GM23338 (cell line): ENCODE measurements at regions not wholly inside any gene's neighbourhood (a gene's known extent, or its start where the extent isn't known, plus 50 kb on each side); places are given as distances from the start of the nearest gene placed in this dataset.

Experiments used
- ATAC-seq: fragments of 200-7000 bp; cut with Tn5 transposase; 3 replicates; pipeline ENCODE4 v1.9.1; 2020
- DNase-seq: peaks from one replicate; pipeline ENCODE4 v3.0.0-alpha.2; 2015; ENCODE audit warnings: low spot score
- H2AFZ ChIP-seq: fragments of 200-600 bp; sonication (generic); 2 replicates; pipeline ENCODE4 v1.8.0; 2016; ENCODE audit warnings: antibody characterized with exemption, mild to moderate bottlenecking, moderate library complexity
- H3F3A ChIP-seq: fragments of 200-600 bp; sonication (generic); replicated peaks from 2 replicates; pipeline ENCODE4 v1.8.0; 2017; ENCODE audit warnings: antibody characterized with exemption, mixed run types, low read depth
- H3K27ac ChIP-seq: fragments of 200-600 bp; sonication (generic); 2 replicates; pipeline ENCODE4 v1.6.1; 2016; ENCODE audit warnings: low read depth
- H3K27me3 ChIP-seq: fragments of 200-600 bp; sonication (generic); 2 replicates; pipeline ENCODE4 v1.8.0; 2016; ENCODE audit warnings: mild to moderate bottlenecking, mixed run types, moderate library complexity; ENCODE audit not compliant: insufficient read depth
- H3K36me3 ChIP-seq: fragments of 200-600 bp; sonication (generic); 2 replicates; pipeline ENCODE4 v1.8.0; 2016; ENCODE audit warnings: mild to moderate bottlenecking; ENCODE audit not compliant: insufficient read depth
- H3K4me1 ChIP-seq: fragments of 200-600 bp; sonication (generic); 2 replicates; pipeline ENCODE4 v1.8.0; 2016; ENCODE audit warnings: mild to moderate bottlenecking, moderate library complexity; ENCODE audit not compliant: insufficient read depth
- H3K4me2 ChIP-seq: fragments of 200-600 bp; sonication (generic); 2 replicates; pipeline ENCODE4 v1.7.1; 2017; ENCODE audit warnings: mixed run types
- H3K4me3 ChIP-seq: fragments of 200-600 bp; sonication (generic); 2 replicates; pipeline ENCODE4 v1.6.1; 2016; ENCODE audit warnings: mixed run types
- H3K79me2 ChIP-seq: fragments of 200-600 bp; sonication (generic); replicated peaks from 2 replicates; pipeline ENCODE4 v1.8.0; 2017; ENCODE audit warnings: mild to moderate bottlenecking; ENCODE audit not compliant: insufficient read depth
- H3K9me2 ChIP-seq: fragments of 200-600 bp; sonication (generic); 2 replicates; pipeline ENCODE4 v1.8.0; 2017; ENCODE audit not compliant: insufficient read depth
- H4K20me1 ChIP-seq: fragments of 200-600 bp; sonication (generic); replicated peaks from 2 replicates; pipeline ENCODE4 v1.8.0; 2017; ENCODE audit warnings: mild to moderate bottlenecking; ENCODE audit not compliant: insufficient read depth
- H3K27ac Mint-ChIP-seq: 2 replicates; pipeline ENCODE4 v1.8.0; 2020; ENCODE audit warnings: inconsistent platforms, mild to moderate bottlenecking, moderate library complexity, mixed read lengths
- H3K27me3 Mint-ChIP-seq: 3 replicates; pipeline ENCODE4 v1.8.0; 2022; ENCODE audit warnings: low read depth, mild to moderate bottlenecking, moderate library complexity, mixed read lengths, inconsistent platforms; ENCODE audit not compliant: insufficient read depth, poor library complexity
- H3K36me3 Mint-ChIP-seq: 3 replicates; pipeline ENCODE4 v1.8.0; 2021; ENCODE audit warnings: low read depth, mild to moderate bottlenecking, inconsistent platforms, moderate library complexity, mixed read lengths
- H3K4me1 Mint-ChIP-seq: 3 replicates; pipeline ENCODE4 v1.8.0; 2020; ENCODE audit warnings: mild to moderate bottlenecking, inconsistent platforms, mixed read lengths
- H3K4me3 Mint-ChIP-seq: 3 replicates; pipeline ENCODE4 v1.8.0; 2021; ENCODE audit warnings: moderate library complexity, mild to moderate bottlenecking, inconsistent platforms, mixed read lengths
- H3K9me3 Mint-ChIP-seq: 3 replicates; pipeline ENCODE4 v1.8.0; 2020; ENCODE audit warnings: moderate library complexity, mild to moderate bottlenecking, inconsistent platforms, mixed read lengths
- CREB1 ChIP-seq: fragments of 250-450 bp; sonication (Bioruptor Pico); IDR thresholded peaks from 2 replicates; pipeline ENCODE4 v1.5.0; 2020; ENCODE audit warnings: low read depth, mild to moderate bottlenecking, moderate library complexity
- CTCF ChIP-seq, 2 experiments: fragments of 200-600 bp in 1 of 2; sonication (generic) in 1 of 2; conservative IDR thresholded peaks; 2 replicates each; pipeline versions ENCODE4 v1.5.1 to v1.6.1; 2016 to 2017; ENCODE audit warnings: antibody characterized with exemption in 2 of 2, low read depth in 2 of 2, mild to moderate bottlenecking in 2 of 2, moderate library complexity in 1 of 2
- ETS1 ChIP-seq: IDR thresholded peaks from 2 replicates; pipeline ENCODE4 v1.6.1; 2016; ENCODE audit warnings: antibody characterized with exemption
- EZH2 ChIP-seq: fragments of 200-600 bp; sonication (generic); IDR thresholded peaks from one replicate; pipeline ENCODE4 v1.8.0; 2017; ENCODE audit warnings: antibody characterized with exemption, mild to moderate bottlenecking, low read depth; ENCODE audit not compliant: unreplicated experiment
- EZH2phosphoT487 ChIP-seq: fragments of 200-600 bp; sonication (generic); IDR thresholded peaks from one replicate; pipeline ENCODE4 v1.8.1; 2018; ENCODE audit warnings: antibody characterized with exemption; ENCODE audit not compliant: unreplicated experiment
- JUNB ChIP-seq: IDR thresholded peaks from one replicate; pipeline ENCODE4 v1.6.1; 2016; ENCODE audit warnings: antibody characterized with exemption; ENCODE audit not compliant: unreplicated experiment
- NANOG ChIP-seq: IDR thresholded peaks from 2 replicates; pipeline ENCODE4 v1.6.1; 2016; ENCODE audit warnings: antibody characterized with exemption, borderline replicate concordance
- POLR2AphosphoS5 ChIP-seq: IDR thresholded peaks from 2 replicates; pipeline ENCODE4 v1.6.1; 2016; ENCODE audit warnings: antibody characterized with exemption, low read depth
- REST ChIP-seq: IDR thresholded peaks from one replicate; pipeline ENCODE4 v1.6.1; 2018; ENCODE audit warnings: antibody characterized with exemption; ENCODE audit not compliant: unreplicated experiment
- STAT1 ChIP-seq: IDR thresholded peaks from one replicate; pipeline ENCODE4 v1.6.1; 2016; ENCODE audit warnings: antibody characterized with exemption; ENCODE audit not compliant: unreplicated experiment
- ZNF114 ChIP-seq: fragments of 250-450 bp; sonication (Bioruptor Pico); IDR thresholded peaks from 2 replicates; pipeline ENCODE4 v1.5.0; 2020; ENCODE audit warnings: mild to moderate bottlenecking, moderate library complexity
- ZNF331 ChIP-seq: fragments of 250-450 bp; sonication (Bioruptor Pico); IDR thresholded peaks from 2 replicates; pipeline ENCODE4 v1.5.0; 2020; ENCODE audit warnings: low read depth, mild to moderate bottlenecking, moderate library complexity
- TF ChIP-seq, protein P1 (sequence below): fragments of 250-450 bp; sonication (Bioruptor Pico); IDR thresholded peaks from 2 replicates; pipeline ENCODE4 v1.5.0; 2020; ENCODE audit warnings: mild to moderate bottlenecking, moderate library complexity

GRCh38 chr1:104884939-104885338 lies 1135.2 kb downstream of the AMY1C start:
- DNase-seq (no peak), ATAC-seq (no peak)
- Histone ChIP-seq H2AFZ (no peak overlapping the region), H3K4me1 (no peaks in the 10 kb centered on the region), H3K79me2 (no peaks in the 10 kb centered on the region), H3K27ac (no peak overlapping the region), H4K20me1 (no peaks in the 10 kb centered on the region), H3K4me2 (no peak overlapping the region), H3K4me3 (no peak overlapping the region), H3K9me2 (no peaks in the 10 kb centered on the region), H3F3A (no peaks in the 10 kb centered on the region), H3K36me3 (no peaks in the 10 kb centered on the region), H3K27me3 (no peaks in the 10 kb centered on the region)
- H3K27me3 Mint-ChIP-seq: no peaks in the 10 kb centered on the region
- TF ChIP-seq EZH2 (no peak), ZNF331 (CRISPR knock-in tag) (no peak), ETS1 (no peak), NANOG (no peak), CREB1 (CRISPR knock-in tag) (no peak), REST (no peak), JUNB (no peak), POLR2AphosphoS5 (no peak), CTCF (conservative IDR thresholded peaks at IDR 0.05; ENCODE audit: low read depth in 2 of 2) (no peak), EZH2phosphoT487 (no peak), STAT1 (no peak), ZNF114 (CRISPR knock-in tag) (no peak)
- TF ChIP-seq, protein P1, sequence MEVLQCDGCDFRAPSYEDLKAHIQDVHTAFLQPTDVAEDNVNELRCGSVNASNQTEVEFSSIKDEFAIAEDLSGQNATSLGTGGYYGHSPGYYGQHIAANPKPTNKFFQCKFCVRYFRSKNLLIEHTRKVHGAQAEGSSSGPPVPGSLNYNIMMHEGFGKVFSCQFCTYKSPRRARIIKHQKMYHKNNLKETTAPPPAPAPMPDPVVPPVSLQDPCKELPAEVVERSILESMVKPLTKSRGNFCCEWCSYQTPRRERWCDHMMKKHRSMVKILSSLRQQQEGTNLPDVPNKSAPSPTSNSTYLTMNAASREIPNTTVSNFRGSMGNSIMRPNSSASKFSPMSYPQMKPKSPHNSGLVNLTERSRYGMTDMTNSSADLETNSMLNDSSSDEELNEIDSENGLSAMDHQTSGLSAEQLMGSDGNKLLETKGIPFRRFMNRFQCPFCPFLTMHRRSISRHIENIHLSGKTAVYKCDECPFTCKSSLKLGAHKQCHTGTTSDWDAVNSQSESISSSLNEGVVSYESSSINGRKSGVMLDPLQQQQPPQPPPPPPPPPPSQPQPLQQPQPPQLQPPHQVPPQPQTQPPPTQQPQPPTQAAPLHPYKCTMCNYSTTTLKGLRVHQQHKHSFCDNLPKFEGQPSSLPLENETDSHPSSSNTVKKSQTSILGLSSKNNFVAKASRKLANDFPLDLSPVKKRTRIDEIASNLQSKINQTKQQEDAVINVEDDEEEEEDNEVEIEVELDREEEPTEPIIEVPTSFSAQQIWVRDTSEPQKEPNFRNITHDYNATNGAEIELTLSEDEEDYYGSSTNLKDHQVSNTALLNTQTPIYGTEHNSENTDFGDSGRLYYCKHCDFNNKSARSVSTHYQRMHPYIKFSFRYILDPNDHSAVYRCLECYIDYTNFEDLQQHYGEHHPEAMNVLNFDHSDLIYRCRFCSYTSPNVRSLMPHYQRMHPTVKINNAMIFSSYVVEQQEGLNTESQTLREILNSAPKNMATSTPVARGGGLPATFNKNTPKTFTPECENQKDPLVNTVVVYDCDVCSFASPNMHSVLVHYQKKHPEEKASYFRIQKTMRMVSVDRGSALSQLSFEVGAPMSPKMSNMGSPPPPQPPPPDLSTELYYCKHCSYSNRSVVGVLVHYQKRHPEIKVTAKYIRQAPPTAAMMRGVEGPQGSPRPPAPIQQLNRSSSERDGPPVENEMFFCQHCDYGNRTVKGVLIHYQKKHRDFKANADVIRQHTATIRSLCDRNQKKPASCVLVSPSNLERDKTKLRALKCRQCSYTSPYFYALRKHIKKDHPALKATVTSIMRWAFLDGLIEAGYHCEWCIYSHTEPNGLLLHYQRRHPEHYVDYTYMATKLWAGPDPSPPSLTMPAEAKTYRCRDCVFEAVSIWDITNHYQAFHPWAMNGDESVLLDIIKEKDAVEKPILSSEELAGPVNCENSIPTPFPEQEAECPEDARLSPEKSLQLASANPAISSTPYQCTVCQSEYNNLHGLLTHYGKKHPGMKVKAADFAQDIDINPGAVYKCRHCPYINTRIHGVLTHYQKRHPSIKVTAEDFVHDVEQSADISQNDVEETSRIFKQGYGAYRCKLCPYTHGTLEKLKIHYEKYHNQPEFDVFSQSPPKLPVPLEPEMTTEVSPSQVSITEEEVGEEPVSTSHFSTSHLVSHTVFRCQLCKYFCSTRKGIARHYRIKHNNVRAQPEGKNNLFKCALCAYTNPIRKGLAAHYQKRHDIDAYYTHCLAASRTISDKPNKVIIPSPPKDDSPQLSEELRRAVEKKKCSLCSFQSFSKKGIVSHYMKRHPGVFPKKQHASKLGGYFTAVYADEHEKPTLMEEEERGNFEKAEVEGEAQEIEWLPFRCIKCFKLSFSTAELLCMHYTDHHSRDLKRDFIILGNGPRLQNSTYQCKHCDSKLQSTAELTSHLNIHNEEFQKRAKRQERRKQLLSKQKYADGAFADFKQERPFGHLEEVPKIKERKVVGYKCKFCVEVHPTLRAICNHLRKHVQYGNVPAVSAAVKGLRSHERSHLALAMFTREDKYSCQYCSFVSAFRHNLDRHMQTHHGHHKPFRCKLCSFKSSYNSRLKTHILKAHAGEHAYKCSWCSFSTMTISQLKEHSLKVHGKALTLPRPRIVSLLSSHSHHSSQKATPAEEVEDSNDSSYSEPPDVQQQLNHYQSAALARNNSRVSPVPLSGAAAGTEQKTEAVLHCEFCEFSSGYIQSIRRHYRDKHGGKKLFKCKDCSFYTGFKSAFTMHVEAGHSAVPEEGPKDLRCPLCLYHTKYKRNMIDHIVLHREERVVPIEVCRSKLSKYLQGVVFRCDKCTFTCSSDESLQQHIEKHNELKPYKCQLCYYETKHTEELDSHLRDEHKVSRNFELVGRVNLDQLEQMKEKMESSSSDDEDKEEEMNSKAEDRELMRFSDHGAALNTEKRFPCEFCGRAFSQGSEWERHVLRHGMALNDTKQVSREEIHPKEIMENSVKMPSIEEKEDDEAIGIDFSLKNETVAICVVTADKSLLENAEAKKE (CRISPR knock-in tag): no peak
- H3K27ac Mint-ChIP-seq: no peak overlapping the region
- no peaks in the 10 kb centered on the region for H3K36me3 Mint-ChIP-seq
- H3K4me3 Mint-ChIP-seq: no peak overlapping the region
- no peaks in the 10 kb centered on the region for H3K4me1 Mint-ChIP-seq
- H3K9me3 Mint-ChIP-seq: no peaks in the 10 kb centered on the region
